ENCODE measurements at regions not wholly inside any gene's neighbourhood (a gene's known extent, or its start where the extent isn't known, plus 50 kb on each side); places are given as distances from the start of the nearest gene placed in this dataset.
"Not testable (repeated sequence)": the region's sequence is repeated elsewhere in the genome, so short reads cannot be mapped to it uniquely, and the experiment has no call there.

GRCh38 chr2:35503738-35504199 is 851.8 kb upstream of the CRIM1 start:
- Histone ChIP-seq H3K27ac (no peak overlapping the region), H3K4me3 (no peak overlapping the region)

GRCh38 chr2:35503311-35503710 is 852.3 kb upstream of the CRIM1 start:
- Histone ChIP-seq H3K27ac (no peak overlapping the region), H3K4me3 (no peak overlapping the region)

- Histone ChIP-seq H3K27ac (no peak overlapping the region), H3K4me3 (no peak overlapping the region)
Measured at GRCh38 chr2:35501076-35501475, 854.5 kb upstream of the CRIM1 start.

- no peak overlapping the region for H3K27ac ChIP-seq
- no peak overlapping the region for H3K4me3 ChIP-seq
Measured at GRCh38 chr2:35496022-35496421, 859.6 kb upstream of the CRIM1 start.

GRCh38 chr2:35495182-35495581 is 860.4 kb upstream of the CRIM1 start:
- H3K27ac ChIP-seq, result no peak overlapping the region
- H3K4me3 ChIP-seq, result no peak overlapping the region

- H3K4me3 ChIP-seq, H3K27ac ChIP-seq: not testable (repeated sequence)
Measured at GRCh38 chr2:35478121-35478520, 877.5 kb upstream of the CRIM1 start.

GRCh38 chr2:35468245-35468644 is 887.3 kb upstream of the CRIM1 start:
- Histone ChIP-seq H3K4me3 (no peak overlapping the region), H3K27ac (no peak overlapping the region)

GRCh38 chr2:35463805-35464596 is 891.6 kb upstream of the CRIM1 start:
- no peak overlapping the region for H3K4me3 ChIP-seq
- H3K27ac ChIP-seq, result no peak overlapping the region

GRCh38 chr2:35462226-35462998 is 893.2 kb upstream of the CRIM1 start:
- H3K4me3 ChIP-seq, result no peak overlapping the region
- H3K27ac ChIP-seq, result no peak overlapping the region

- Histone ChIP-seq H3K27ac (no peak overlapping the region), H3K4me3 (no peak overlapping the region)
Measured at GRCh38 chr2:35461406-35461805, 894.2 kb upstream of the CRIM1 start.

- H3K4me3 ChIP-seq, result no peak overlapping the region
- no peak overlapping the region for H3K27ac ChIP-seq
Measured at GRCh38 chr2:35454966-35455638, 900.5 kb upstream of the CRIM1 start.

GRCh38 chr2:35447821-35448220 is 907.8 kb upstream of the CRIM1 start:
- Histone ChIP-seq H3K4me3 (no peak overlapping the region), H3K27ac (no peak overlapping the region)

- no peak overlapping the region for H3K27ac ChIP-seq
- H3K4me3 ChIP-seq, result no peak overlapping the region
Measured at GRCh38 chr2:35447215-35447614, 908.4 kb upstream of the CRIM1 start.

GRCh38 chr2:35443087-35443486 is 912.5 kb upstream of the CRIM1 start:
- Histone ChIP-seq H3K27ac (no peak overlapping the region), H3K4me3 (no peak overlapping the region)

GRCh38 chr2:35441575-35441974 is 914.0 kb upstream of the CRIM1 start:
- not testable (repeated sequence) for H3K4me3 ChIP-seq, H3K27ac ChIP-seq

- H3K27ac ChIP-seq, H3K4me3 ChIP-seq: not testable (repeated sequence)
Measured at GRCh38 chr2:35440308-35440707, 915.3 kb upstream of the CRIM1 start.

GRCh38 chr2:35436893-35437292 is 918.7 kb upstream of the CRIM1 start:
- H3K4me3 ChIP-seq, H3K27ac ChIP-seq: not testable (repeated sequence)

- Histone ChIP-seq H3K4me3 (no peak overlapping the region), H3K27ac (no peak overlapping the region)
Measured at GRCh38 chr2:35428548-35428947, 927.0 kb upstream of the CRIM1 start.

GRCh38 chr2:35421485-35421884 is 934.1 kb upstream of the CRIM1 start:
- no peak overlapping the region for H3K27ac ChIP-seq
- H3K4me3 ChIP-seq, result no peak overlapping the region

- H3K4me3 ChIP-seq, result no peak overlapping the region
- no peak overlapping the region for H3K27ac ChIP-seq
Measured at GRCh38 chr2:35417293-35417692, 938.3 kb upstream of the CRIM1 start.

Data from skin epidermis (tissue), 12 donors.